ENCODE measurements at regions not wholly inside any gene's neighbourhood (a gene's known extent, or its start where the extent isn't known, plus 50 kb on each side); places are given as distances from the start of the nearest gene placed in this dataset.

GRCh38 chr10:44235363-44235762 lies 149.5 kb downstream of the CXCL12 start:
- TF ChIP-seq CTCF (IDR thresholded peaks at IDR 0.05) (no peak), EP300 (IDR thresholded peaks at IDR 0.05) (no peak)

All from tibial nerve (tissue), 4 donors.